Endothelial cell of umbilical vein (primary cell): ENCODE measurements at regions not wholly inside any gene's neighbourhood (a gene's known extent, or its start where the extent isn't known, plus 50 kb on each side); places are given as distances from the start of the nearest gene placed in this dataset.

Source experiments
- BruUV-seq: library from RNA; stranded (reverse); fragments of 400-500 nt; replicated peaks from 2 replicates; lab custom pipeline; 2021; lab: Mats Ljungman, UMichigan
- CTCF ChIA-PET: fragments of 300-600, 350-600 bp; sonication (Branson Sonifier 250); formaldehyde crosslinking; loops from one replicate; lab custom pipeline; 2021; ENCODE audit warnings: antibody characterized with exemption, inconsistent platforms; lab: Charles Lee
- POLR2A ChIA-PET: fragments of 300-600, 350-600 bp; sonication (Branson Sonifier 250); formaldehyde crosslinking; loops from one replicate; lab custom pipeline; 2021; ENCODE audit warnings: antibody characterized with exemption, inconsistent platforms; lab: Charles Lee
- DNase-seq: peaks from one replicate; pipeline ENCODE4 v3.0.0-alpha.2; 2011; ENCODE audit warnings: low read depth, low spot score
- FAIRE-seq: peaks from 2 replicates; lab custom pipeline; 2011; peaks lifted over from hg19 to GRCh38; lab: Jason Lieb, UNC
- H2AFZ ChIP-seq: 2 replicates; pipeline ENCODE4 v1.6.0; 2012; ENCODE audit warnings: low read depth, low read length, control low read depth, inconsistent platforms
- H3K27ac ChIP-seq: 2 replicates; pipeline ENCODE4 v1.5.1; 2011; ENCODE audit warnings: low read depth, mild to moderate bottlenecking, control low read depth, low read length, moderate library complexity; ENCODE audit not compliant: insufficient read depth
- H3K27me3 ChIP-seq, 2 experiments: 2 replicates each; pipeline versions ENCODE4 v1.6.0 to v1.6.1; 2011; ENCODE audit warnings: low read length in 2 of 2, mixed read lengths in 1 of 2; ENCODE audit not compliant: control insufficient read depth in 2 of 2, insufficient read depth in 2 of 2
- H3K36me3 ChIP-seq, 2 experiments: 2 replicates in 1 of 2; 3 replicates in 1 of 2; pipeline ENCODE4 v1.5.1; 2011; ENCODE audit warnings: low read length in 2 of 2, mild to moderate bottlenecking in 1 of 2, moderate library complexity in 1 of 2; ENCODE audit not compliant: control insufficient read depth in 2 of 2, insufficient read depth in 2 of 2; ENCODE audit errors: extremely low read depth in 1 of 2
- H3K4me1 ChIP-seq: 3 replicates; pipeline ENCODE4 v1.5.1; 2011; ENCODE audit warnings: mild to moderate bottlenecking, low read length; ENCODE audit not compliant: control insufficient read depth, insufficient read depth; ENCODE audit errors: extremely low read depth
- H3K4me2 ChIP-seq: 2 replicates; pipeline ENCODE4 v1.6.1; 2011; ENCODE audit warnings: low read length, control low read depth, mixed read lengths; ENCODE audit not compliant: insufficient read depth
- H3K4me3 ChIP-seq, 3 experiments: fragments of 200-600 bp in 1 of 3; sonication (generic), shearing (Covaris generic) in 1 of 3; replicated peaks in 1 of 3; 2 replicates each; pipeline ENCODE4 v1.5.1; 2011 to 2016; ENCODE audit warnings: control low read depth in 3 of 3, low read length in 3 of 3, mild to moderate bottlenecking in 2 of 3, inconsistent platforms in 1 of 3, low read depth in 1 of 3, moderate library complexity in 1 of 3; ENCODE audit not compliant: insufficient read depth in 1 of 3
- H3K79me2 ChIP-seq: 2 replicates; pipeline ENCODE4 v1.6.0; 2012; ENCODE audit warnings: low read length, inconsistent platforms; ENCODE audit not compliant: control insufficient read depth, insufficient read depth
- H3K9ac ChIP-seq: replicated peaks from 2 replicates; pipeline ENCODE3; 2011; ENCODE audit warnings: low read length, control low read depth; ENCODE audit not compliant: insufficient read depth; ENCODE audit errors: extremely low read depth
- H3K9me1 ChIP-seq: replicated peaks from 3 replicates; pipeline ENCODE4 v1.6.0; 2011; ENCODE audit warnings: mild to moderate bottlenecking, low read length; ENCODE audit not compliant: control insufficient read depth, insufficient read depth; ENCODE audit errors: extremely low read depth
- H3K9me3 ChIP-seq: replicated peaks from 2 replicates; pipeline ENCODE4 v1.5.1; 2012; ENCODE audit warnings: low read length, inconsistent platforms; ENCODE audit not compliant: control insufficient read depth, insufficient read depth
- H4K20me1 ChIP-seq: replicated peaks from 2 replicates; pipeline ENCODE3; 2011; ENCODE audit warnings: mild to moderate bottlenecking, low read length; ENCODE audit not compliant: control insufficient read depth, insufficient read depth; ENCODE audit errors: extremely low read depth
- CTCF ChIP-seq, 2 donors: IDR thresholded peaks; 1 replicate in 1 of 2; 2 replicates in 1 of 2; pipeline ENCODE4 v1.5.1; 2011; ENCODE audit warnings: low read length in 2 of 2, mild to moderate bottlenecking in 2 of 2, moderate library complexity in 2 of 2, control low read depth in 1 of 2, inconsistent platforms in 1 of 2, low read depth in 1 of 2; ENCODE audit not compliant: insufficient read depth in 1 of 2; ENCODE audit errors: extremely low read depth in 1 of 2
- EZH2 ChIP-seq: IDR thresholded peaks from 2 replicates; pipeline ENCODE4 v1.6.1; 2012; ENCODE audit warnings: borderline replicate concordance, low read depth, mild to moderate bottlenecking, moderate library complexity, low read length, inconsistent platforms; ENCODE audit not compliant: severe bottlenecking
- FOS ChIP-seq: IDR thresholded peaks from 2 replicates; pipeline ENCODE4 v1.6.1; 2011; ENCODE audit warnings: mild to moderate bottlenecking, low read length, moderate library complexity, borderline replicate concordance; ENCODE audit not compliant: insufficient read depth
- GATA2 ChIP-seq: IDR thresholded peaks from 2 replicates; pipeline ENCODE4 v1.7.0; 2011; ENCODE audit warnings: low read depth, mild to moderate bottlenecking, moderate library complexity, mixed read lengths, low read length; ENCODE audit not compliant: insufficient read length, insufficient read depth
- JUN ChIP-seq: IDR thresholded peaks from 2 replicates; pipeline ENCODE4 v1.6.1; 2011; ENCODE audit warnings: borderline replicate concordance, low read depth; ENCODE audit not compliant: insufficient read length, insufficient read depth
- MYC ChIP-seq: IDR thresholded peaks from one replicate; pipeline ENCODE4 v1.6.1; 2011; ENCODE audit warnings: mild to moderate bottlenecking, low read depth, low read length
- POLR2A ChIP-seq: IDR thresholded peaks from 2 replicates; pipeline ENCODE4 v1.6.1; 2012; ENCODE audit warnings: low read depth, mild to moderate bottlenecking, control low read depth, low read length
- POLR2AphosphoS5 ChIP-seq: IDR thresholded peaks from 2 replicates; pipeline ENCODE4 v1.6.1; 2012; ENCODE audit warnings: low read depth, mild to moderate bottlenecking, control low read depth, low read length, moderate library complexity; ENCODE audit not compliant: insufficient read depth
- dilution Hi-C: fragments of 300-500 bp; cut with MboI; formaldehyde crosslinking; loops from one replicate; pipeline ENCODE4 v1.15.0; 2019; ENCODE audit warnings: low sequenced_read_pairs; ENCODE audit not compliant: extremely low pct_ligation_motif_present
- intact Hi-C: fragments of 100-400 bp; cut with micrococcal nuclease; formaldehyde crosslinking; loops from one replicate; pipeline ENCODE4 v1.10.0; 2022
- TF ChIP-seq, protein P1 (sequence below): IDR thresholded peaks from 2 replicates; pipeline ENCODE4 v1.6.1; 2011; ENCODE audit not compliant: insufficient read depth, insufficient read length

GRCh38 chr18:53756610-53756972 lies 467.9 kb downstream of the MBD2 start:
- Histone ChIP-seq H3K79me2 (no peaks in the 10 kb centered on the region), H3K27me3 (no peaks in the 10 kb centered on the region), H3K27ac (no peak overlapping the region), H3K9ac (no peak overlapping the region), H3K36me3 (no peaks in the 10 kb centered on the region), H4K20me1 (no peaks in the 10 kb centered on the region), H3K4me3 (no peak overlapping the region), H3K9me3 (peaks cover 2% of the 10 kb centered on the region), H3K4me1 (no peaks in the 10 kb centered on the region), H2AFZ (no peak overlapping the region), H3K4me2 (no peak overlapping the region), H3K9me1 (no peaks in the 10 kb centered on the region)
- TF ChIP-seq POLR2AphosphoS5 (no peak), JUN (no peak), EZH2 (no peak), CTCF (IDR thresholded peaks at IDR 0.05; ENCODE audit: extremely low read depth in 1 of 2, insufficient read depth in 1 of 2, low read depth in 1 of 2, low read length in 2 of 2) (no peak), MYC (no peak), GATA2 (no peak), FOS (no peak), POLR2A (no peak)
- TF ChIP-seq, protein P1, sequence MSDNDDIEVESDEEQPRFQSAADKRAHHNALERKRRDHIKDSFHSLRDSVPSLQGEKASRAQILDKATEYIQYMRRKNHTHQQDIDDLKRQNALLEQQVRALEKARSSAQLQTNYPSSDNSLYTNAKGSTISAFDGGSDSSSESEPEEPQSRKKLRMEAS = no peak
- BruUV-seq = no TSS peak
- POLR2A ChIA-PET = no interaction called here
- CTCF ChIA-PET = no interaction called here
- no peak for FAIRE-seq
- intact Hi-C loops (no loop called here), dilution Hi-C loops (no loop called here)
- DNase-seq = no peak
